Endodermal cell (in vitro differentiated cells): ENCODE measurements at regions not wholly inside any gene's neighbourhood (a gene's known extent, or its start where the extent isn't known, plus 50 kb on each side); places are given as distances from the start of the nearest gene placed in this dataset.
"Not testable (repeated sequence)": the region's sequence is repeated elsewhere in the genome, so short reads cannot be mapped to it uniquely, and the experiment has no call there.

Experiments
- DNase-seq: peaks from one replicate; pipeline ENCODE4 v3.0.0-alpha.2; 2017
- H3K27ac ChIP-seq: 2 replicates; pipeline ENCODE4 v1.5.1; 2013; ENCODE audit warnings: mild to moderate bottlenecking, low read depth, low read length, moderate library complexity
- H3K27me3 ChIP-seq: 2 replicates; pipeline ENCODE4 v1.6.1; 2013; ENCODE audit warnings: mild to moderate bottlenecking, low read length, moderate library complexity; ENCODE audit not compliant: insufficient read depth, control insufficient read depth, poor library complexity, severe bottlenecking
- H3K36me3 ChIP-seq: 2 replicates; pipeline ENCODE4 v1.7.0; 2013; ENCODE audit warnings: mild to moderate bottlenecking, low read length, moderate library complexity; ENCODE audit not compliant: control insufficient read depth, insufficient read depth
- H3K4me1 ChIP-seq: one replicate; pipeline ENCODE4 v1.7.0; 2013; ENCODE audit warnings: low read length; ENCODE audit not compliant: control insufficient read depth, insufficient read depth
- H3K4me3 ChIP-seq: 2 replicates; pipeline ENCODE4 v1.5.1; 2013; ENCODE audit warnings: mild to moderate bottlenecking, low read length, moderate library complexity
- H3K9ac ChIP-seq: 2 replicates; pipeline ENCODE4 v1.6.1; 2013; ENCODE audit warnings: mild to moderate bottlenecking, low read length, moderate library complexity; ENCODE audit not compliant: poor library complexity, severe bottlenecking; ENCODE audit errors: extremely low read depth
- H3K9me3 ChIP-seq: 2 replicates; pipeline ENCODE4 v1.6.1; 2013; ENCODE audit warnings: mild to moderate bottlenecking, low read length, moderate library complexity; ENCODE audit not compliant: control insufficient read depth
- H3K27ac Mint-ChIP-seq: 2 replicates; pipeline ENCODE4 v1.8.0; 2020; ENCODE audit warnings: mixed read lengths
- H3K27me3 Mint-ChIP-seq: 2 replicates; pipeline ENCODE4 v1.8.0; 2021; ENCODE audit warnings: mild to moderate bottlenecking, mixed read lengths; ENCODE audit not compliant: insufficient read depth
- H3K36me3 Mint-ChIP-seq: 2 replicates; pipeline ENCODE4 v1.8.0; 2020; ENCODE audit warnings: low read depth, mixed read lengths
- H3K4me1 Mint-ChIP-seq: 2 replicates; pipeline ENCODE4 v1.8.0; 2020; ENCODE audit warnings: mixed read lengths
- H3K4me3 Mint-ChIP-seq: 2 replicates; pipeline ENCODE4 v1.8.0; 2020; ENCODE audit warnings: mild to moderate bottlenecking, moderate library complexity, mixed read lengths
- H3K9me3 Mint-ChIP-seq: 2 replicates; pipeline ENCODE4 v1.8.0; 2020; ENCODE audit warnings: mild to moderate bottlenecking, mixed read lengths
- WGBS, 2 experiments: methylation state at CpG; one replicate each; pipeline versions ENCODE4 v1.1.5 to v1.1.7; 2013; ENCODE audit warnings: missing lambda C conversion rate in 2 of 2, mixed read lengths in 1 of 2; ENCODE audit not compliant: insufficient coverage in 1 of 2, insufficient read length in 1 of 2; 5-methylcytosine and 5-hydroxymethylcytosine counted together
- TF ChIP-seq, protein P1 (sequence below): fragments of 200-600 bp; sonication (generic); conservative IDR thresholded peaks from 2 replicates; pipeline ENCODE4 v1.5.0; 2021; ENCODE audit warnings: antibody characterized with exemption, mild to moderate bottlenecking

DNA sequence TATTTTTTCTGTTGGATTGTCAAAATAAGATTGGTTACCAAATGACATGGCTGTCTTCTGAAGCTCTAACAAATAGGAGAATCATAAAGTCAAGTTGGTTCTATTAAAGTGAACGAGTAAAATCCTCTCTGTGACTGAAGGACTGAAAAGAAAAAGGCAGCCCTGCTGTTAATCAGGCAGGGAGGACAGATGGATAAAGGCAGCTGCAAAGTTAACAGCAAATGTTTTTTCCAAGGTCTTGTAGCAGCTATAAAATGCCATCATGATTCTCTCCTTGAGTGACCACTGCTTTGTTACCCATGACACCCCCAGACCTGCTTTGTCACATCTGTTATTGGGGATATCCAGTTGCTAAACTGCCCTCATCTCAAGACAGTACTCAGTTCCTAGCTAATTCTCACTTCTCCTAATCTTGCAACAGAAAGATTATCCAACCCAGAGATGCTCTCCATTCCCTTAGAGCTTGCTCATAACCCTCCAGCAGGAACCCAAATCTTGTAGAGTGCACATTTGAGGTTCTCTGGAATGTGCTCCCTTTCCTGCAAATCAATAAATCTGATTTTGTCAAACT is 89.7 kb upstream of the PARP8 start:
- Mint-ChIP-seq H3K4me1 (no peaks in the 10 kb centered on the region), H3K27me3 (no peaks in the 10 kb centered on the region), H3K4me3 (no peak overlapping the region), H3K27ac (no peak overlapping the region), H3K36me3 (no peaks in the 10 kb centered on the region), H3K9me3 (no peaks in the 10 kb centered on the region)
- H3K27ac ChIP-seq, result no peak overlapping the region
- 40 to 82% methylated on average over 1 of the region's 1 CpG for WGBS, 2 experiments
- no peak overlapping the region for H3K9ac ChIP-seq
- no peaks in the 10 kb centered on the region for H3K4me1 ChIP-seq
- TF ChIP-seq, protein P1, sequence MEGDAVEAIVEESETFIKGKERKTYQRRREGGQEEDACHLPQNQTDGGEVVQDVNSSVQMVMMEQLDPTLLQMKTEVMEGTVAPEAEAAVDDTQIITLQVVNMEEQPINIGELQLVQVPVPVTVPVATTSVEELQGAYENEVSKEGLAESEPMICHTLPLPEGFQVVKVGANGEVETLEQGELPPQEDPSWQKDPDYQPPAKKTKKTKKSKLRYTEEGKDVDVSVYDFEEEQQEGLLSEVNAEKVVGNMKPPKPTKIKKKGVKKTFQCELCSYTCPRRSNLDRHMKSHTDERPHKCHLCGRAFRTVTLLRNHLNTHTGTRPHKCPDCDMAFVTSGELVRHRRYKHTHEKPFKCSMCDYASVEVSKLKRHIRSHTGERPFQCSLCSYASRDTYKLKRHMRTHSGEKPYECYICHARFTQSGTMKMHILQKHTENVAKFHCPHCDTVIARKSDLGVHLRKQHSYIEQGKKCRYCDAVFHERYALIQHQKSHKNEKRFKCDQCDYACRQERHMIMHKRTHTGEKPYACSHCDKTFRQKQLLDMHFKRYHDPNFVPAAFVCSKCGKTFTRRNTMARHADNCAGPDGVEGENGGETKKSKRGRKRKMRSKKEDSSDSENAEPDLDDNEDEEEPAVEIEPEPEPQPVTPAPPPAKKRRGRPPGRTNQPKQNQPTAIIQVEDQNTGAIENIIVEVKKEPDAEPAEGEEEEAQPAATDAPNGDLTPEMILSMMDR, result no peak
- no peaks in the 10 kb centered on the region for H3K9me3 ChIP-seq
- DNase-seq, result no peak
- H3K27me3 ChIP-seq, result no peaks in the 10 kb centered on the region
- no peaks in the 10 kb centered on the region for H3K36me3 ChIP-seq
- no peak overlapping the region for H3K4me3 ChIP-seq

DNA sequence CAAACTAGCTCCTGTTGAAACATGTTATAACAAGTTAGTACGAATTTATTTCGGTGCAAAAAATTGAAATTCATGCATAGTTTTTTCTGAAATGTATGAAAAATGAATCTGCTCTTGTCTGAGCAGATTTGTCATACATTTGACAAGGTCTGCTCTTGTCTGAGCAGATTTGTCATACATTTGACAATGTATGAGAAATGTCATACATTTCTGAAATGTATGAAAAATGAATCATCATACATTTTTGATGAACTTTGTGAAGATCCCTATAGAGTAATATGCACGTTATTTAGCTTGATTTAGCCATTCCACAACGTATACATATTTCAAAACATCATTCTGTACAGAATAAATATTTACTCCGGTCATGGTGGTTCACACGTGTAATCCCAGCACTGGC is 85.9 kb upstream of the PARP8 start:
- Histone ChIP-seq H3K36me3 (no peaks in the 10 kb centered on the region), H3K4me1 (peaks cover 3% of the 10 kb centered on the region), H3K27me3 (no peaks in the 10 kb centered on the region), H3K4me3 (no peak overlapping the region), H3K27ac (no peak overlapping the region), H3K9ac (no peak overlapping the region), H3K9me3 (no peaks in the 10 kb centered on the region)
- no peak overlapping the region for H3K4me3 Mint-ChIP-seq
- no peak overlapping the region for H3K27ac Mint-ChIP-seq
- H3K4me1 Mint-ChIP-seq, result peaks cover 7% of the 10 kb centered on the region
- 90% methylated on average over 4 to 6 of the region's 6 CpGs for WGBS, 2 experiments
- TF ChIP-seq, protein P1, result peak; percentile 15
- H3K27me3 Mint-ChIP-seq, result no peaks in the 10 kb centered on the region
- no peak for DNase-seq
- H3K9me3 Mint-ChIP-seq, result peaks cover 2% of the 10 kb centered on the region
- H3K36me3 Mint-ChIP-seq, result no peaks in the 10 kb centered on the region

DNA sequence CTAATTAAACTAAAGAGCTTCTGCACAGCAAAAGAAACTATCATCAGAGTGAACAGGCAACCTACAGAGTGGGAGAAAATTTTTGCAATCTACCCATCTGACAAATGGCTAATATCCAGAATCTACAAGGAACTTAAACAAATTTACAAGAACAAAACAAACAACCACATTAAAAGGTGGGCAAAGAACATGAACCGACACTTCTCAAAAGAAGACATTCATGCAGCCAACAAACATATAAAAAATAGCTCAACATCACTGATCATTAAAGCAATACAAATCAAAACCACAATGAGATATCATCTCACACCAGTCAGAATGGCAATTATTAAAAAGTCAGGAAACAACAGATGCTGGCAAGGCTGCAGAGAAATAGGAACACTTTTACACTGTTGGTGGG is 84.6 kb upstream of the PARP8 start:
- not testable (repeated sequence) for H3K9ac ChIP-seq, H3K9me3 ChIP-seq, H3K36me3 Mint-ChIP-seq, H3K9me3 Mint-ChIP-seq, DNase-seq, H3K27me3 ChIP-seq, H3K36me3 ChIP-seq, H3K4me1 Mint-ChIP-seq, H3K27ac ChIP-seq, H3K27ac Mint-ChIP-seq, H3K4me3 Mint-ChIP-seq, H3K27me3 Mint-ChIP-seq, H3K4me3 ChIP-seq, H3K4me1 ChIP-seq
- WGBS, 2 experiments, result 86 to 94% methylated on average over 1 of the region's 1 CpG

DNA sequence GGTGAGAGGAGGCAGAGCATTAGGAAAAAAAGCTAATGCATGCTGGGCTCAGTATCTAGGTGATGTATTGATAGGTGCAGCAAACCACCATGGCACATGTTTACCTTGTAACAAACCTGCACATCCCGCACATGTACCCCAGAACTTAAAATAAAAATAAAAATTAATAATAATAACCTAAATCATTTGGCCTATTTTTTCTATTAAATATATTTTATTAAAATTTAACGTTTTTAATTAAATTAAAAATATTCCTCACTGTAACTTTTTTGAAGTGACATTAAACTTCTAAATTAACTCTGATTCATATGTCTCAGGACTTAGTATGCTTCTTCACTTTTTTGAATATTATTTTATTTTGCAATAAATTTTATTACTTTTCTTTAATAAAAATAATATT is 83.7 kb upstream of the PARP8 start:
- H3K9me3 ChIP-seq, result no peaks in the 10 kb centered on the region
- Mint-ChIP-seq H3K4me1 (peaks cover 7% of the 10 kb centered on the region), H3K4me3 (no peak overlapping the region), H3K36me3 (no peaks in the 10 kb centered on the region), H3K27me3 (no peaks in the 10 kb centered on the region), H3K9me3 (peaks cover 2% of the 10 kb centered on the region), H3K27ac (no peak overlapping the region)
- WGBS, 2 experiments, result no CpG with 5 or more reads among the region's 2 CpGs
- no peak overlapping the region for H3K9ac ChIP-seq
- no peaks in the 10 kb centered on the region for H3K36me3 ChIP-seq
- TF ChIP-seq, protein P1, result no peak
- no peak for DNase-seq
- H3K27ac ChIP-seq, result no peak overlapping the region
- H3K4me1 ChIP-seq, result peaks cover 3% of the 10 kb centered on the region
- H3K27me3 ChIP-seq, result no peaks in the 10 kb centered on the region
- no peak overlapping the region for H3K4me3 ChIP-seq
